SK-N-SH treated with all-trans-retinoic acid at 6 μM for 48 hours (cell line): ENCODE measurements at regions not wholly inside any gene's neighbourhood (a gene's known extent, or its start where the extent isn't known, plus 50 kb on each side); places are given as distances from the start of the nearest gene placed in this dataset.

ENCODE experiments used
- ATAC-seq: fragments of 200-7000 bp; cut with Tn5 transposase; 3 replicates; pipeline ENCODE4 v1.9.1; 2020; ENCODE audit warnings: mild to moderate bottlenecking, moderate library complexity
- ARNTL ChIP-seq: fragments of 450-650 bp; formaldehyde crosslinking; IDR thresholded peaks from 2 replicates; pipeline ENCODE4 v1.5.0; 2020; ENCODE audit warnings: low read depth, mild to moderate bottlenecking, moderate library complexity, borderline replicate concordance
- BACH2 ChIP-seq: fragments of 250-450 bp; sonication (Bioruptor Pico); IDR thresholded peaks from 2 replicates; pipeline ENCODE4 v1.9.0; 2021; ENCODE audit warnings: mild to moderate bottlenecking, borderline replicate concordance
- CSDC2 ChIP-seq: fragments of 250-450 bp; sonication (Bioruptor Pico); IDR thresholded peaks from 2 replicates; pipeline ENCODE4 v1.5.0; 2020; ENCODE audit warnings: mild to moderate bottlenecking, moderate library complexity
- CSRNP3 ChIP-seq: fragments of 250-450 bp; sonication (Bioruptor Pico); IDR thresholded peaks from 2 replicates; pipeline ENCODE4 v1.5.1; 2021; ENCODE audit warnings: mild to moderate bottlenecking, moderate library complexity
- ESRRG ChIP-seq: fragments of 250-450 bp; sonication (Bioruptor Pico); IDR thresholded peaks from 2 replicates; pipeline ENCODE4 v1.6.1; 2021; ENCODE audit warnings: mild to moderate bottlenecking
- GLIS3 ChIP-seq: fragments of 250-450 bp; sonication (Bioruptor Pico); IDR thresholded peaks from 2 replicates; pipeline ENCODE4 v1.5.0; 2020; ENCODE audit warnings: mild to moderate bottlenecking, moderate library complexity
- ISL1 ChIP-seq: fragments of 250-450 bp; sonication (Bioruptor Pico); IDR thresholded peaks from 2 replicates; pipeline ENCODE4 v2.1.2; 2022; ENCODE audit warnings: mild to moderate bottlenecking, moderate library complexity
- OSR1 ChIP-seq: fragments of 250-450 bp; sonication (Bioruptor Pico); IDR thresholded peaks from 2 replicates; pipeline ENCODE4 v1.8.0; 2022; ENCODE audit warnings: moderate library complexity, mild to moderate bottlenecking, inconsistent platforms
- POU6F1 ChIP-seq: fragments of 250-450 bp; sonication (Bioruptor Pico); IDR thresholded peaks from 2 replicates; pipeline ENCODE4 v1.8.0; 2021; ENCODE audit warnings: low read depth, mild to moderate bottlenecking, moderate library complexity, borderline replicate concordance
- PPARA ChIP-seq: fragments of 250-450 bp; sonication (Bioruptor Pico); IDR thresholded peaks from 2 replicates; pipeline ENCODE4 v1.5.0; 2020; ENCODE audit warnings: mild to moderate bottlenecking, borderline replicate concordance
- RARB ChIP-seq: fragments of 250-450 bp; sonication (Bioruptor Pico); IDR thresholded peaks from 2 replicates; pipeline ENCODE4 v1.8.0; 2021; ENCODE audit warnings: mild to moderate bottlenecking, moderate library complexity
- SNAI2 ChIP-seq: fragments of 250-450 bp; sonication (Bioruptor Pico); IDR thresholded peaks from 2 replicates; pipeline ENCODE4 v1.5.0; 2020; ENCODE audit warnings: mild to moderate bottlenecking, moderate library complexity
- TOX ChIP-seq: fragments of 250-450 bp; sonication (Bioruptor Pico); IDR thresholded peaks from 2 replicates; pipeline ENCODE4 v1.8.0; 2021; ENCODE audit warnings: mild to moderate bottlenecking, moderate library complexity, borderline replicate concordance
- TSHZ2 ChIP-seq: fragments of 250-450 bp; sonication (Bioruptor Pico); IDR thresholded peaks from 2 replicates; pipeline ENCODE4 v1.5.0; 2020; ENCODE audit warnings: mild to moderate bottlenecking, moderate library complexity
- ZC3H10 ChIP-seq: fragments of 250-450 bp; sonication (Bioruptor Pico); IDR thresholded peaks from 2 replicates; pipeline ENCODE4 v1.5.1; 2021; ENCODE audit warnings: mild to moderate bottlenecking, moderate library complexity
- ZFP3 ChIP-seq: fragments of 250-450 bp; sonication (Bioruptor Pico); IDR thresholded peaks from 2 replicates; pipeline ENCODE4 v1.5.0; 2020; ENCODE audit warnings: mild to moderate bottlenecking, moderate library complexity
- ZNF565 ChIP-seq: fragments of 450-650 bp; formaldehyde crosslinking; conservative IDR thresholded peaks from 2 replicates; pipeline ENCODE4 v1.5.0; 2020; ENCODE audit warnings: low read depth, mild to moderate bottlenecking, moderate library complexity
- ZNF70 ChIP-seq: fragments of 450-650 bp; formaldehyde crosslinking; IDR thresholded peaks from 2 replicates; pipeline ENCODE4 v1.5.0; 2020; ENCODE audit warnings: mild to moderate bottlenecking, moderate library complexity
- ZNF8 ChIP-seq: fragments of 450-650 bp; formaldehyde crosslinking; IDR thresholded peaks from 2 replicates; pipeline ENCODE4 v1.5.0; 2020; ENCODE audit warnings: mild to moderate bottlenecking, moderate library complexity

GRCh38 chr6:142530566-142530965 is 228.8 kb downstream of the ADGRG6 start:
- TF ChIP-seq ZNF70 (CRISPR knock-in tag) (no peak), ARNTL (CRISPR knock-in tag) (no peak), POU6F1 (CRISPR knock-in tag) (no peak), ZNF8 (CRISPR knock-in tag) (no peak), SNAI2 (CRISPR knock-in tag) (no peak), RARB (CRISPR knock-in tag) (no peak), ISL1 (CRISPR knock-in tag) (no peak)
- no peak for ATAC-seq

GRCh38 chr6:142531727-142532126 is 229.9 kb downstream of the ADGRG6 start:
- no peak for ATAC-seq

GRCh38 chr6:142534076-142534475 is 232.3 kb downstream of the ADGRG6 start:
- no peak for ATAC-seq
- TF ChIP-seq ZFP3 = no peak
- TF ChIP-seq ZNF565 = no peak
- TF ChIP-seq ZC3H10 = no peak
- no peak for TF ChIP-seq SNAI2 (CRISPR knock-in tag)
- no peak for TF ChIP-seq ESRRG
- no peak for TF ChIP-seq OSR1 (CRISPR knock-in tag)
- TF ChIP-seq RARB (CRISPR knock-in tag) = no peak
- TF ChIP-seq BACH2 (CRISPR knock-in tag) = no peak
- TF ChIP-seq GLIS3 (CRISPR knock-in tag) = no peak
- TF ChIP-seq TSHZ2 (CRISPR knock-in tag) = no peak
- TF ChIP-seq CSRNP3 (CRISPR knock-in tag) = no peak
- no peak for TF ChIP-seq ZNF70 (CRISPR knock-in tag)
- TF ChIP-seq ARNTL (CRISPR knock-in tag) = no peak
- no peak for TF ChIP-seq ISL1 (CRISPR knock-in tag)
- no peak for TF ChIP-seq CSDC2 (CRISPR knock-in tag)
- TF ChIP-seq POU6F1 (CRISPR knock-in tag) = no peak
- TF ChIP-seq PPARA (CRISPR knock-in tag) = no peak

More at GRCh38 chr6:142531727-142532126, 229.9 kb downstream of the ADGRG6 start:
- TF ChIP-seq TOX (CRISPR knock-in tag) (no peak), RARB (CRISPR knock-in tag) (no peak), GLIS3 (CRISPR knock-in tag) (no peak), OSR1 (CRISPR knock-in tag) (no peak), ARNTL (CRISPR knock-in tag) (no peak), BACH2 (CRISPR knock-in tag) (no peak), POU6F1 (CRISPR knock-in tag) (no peak), ZNF70 (CRISPR knock-in tag) (no peak), TSHZ2 (CRISPR knock-in tag) (no peak)
- TF ChIP-seq, all 23 proteins: peak for 0
